Right renal cortex interstitium (tissue), 3 donors: ENCODE measurements at regions not wholly inside any gene's neighbourhood (a gene's known extent, or its start where the extent isn't known, plus 50 kb on each side); places are given as distances from the start of the nearest gene placed in this dataset.

ENCODE experiments used
- DNase-seq, 3 donors: peaks; one replicate each; pipeline ENCODE4 v3.0.0-alpha.2; 2013; ENCODE audit warnings: low read depth in 3 of 3, low spot score in 2 of 3

GRCh38 chr14:87187786-87188185 lies 805.2 kb downstream of the GALC start:
- DNase-seq = no peak

- no peak for DNase-seq
Observed at GRCh38 chr14:87186737-87187136, 806.2 kb downstream of the GALC start.

DNA sequence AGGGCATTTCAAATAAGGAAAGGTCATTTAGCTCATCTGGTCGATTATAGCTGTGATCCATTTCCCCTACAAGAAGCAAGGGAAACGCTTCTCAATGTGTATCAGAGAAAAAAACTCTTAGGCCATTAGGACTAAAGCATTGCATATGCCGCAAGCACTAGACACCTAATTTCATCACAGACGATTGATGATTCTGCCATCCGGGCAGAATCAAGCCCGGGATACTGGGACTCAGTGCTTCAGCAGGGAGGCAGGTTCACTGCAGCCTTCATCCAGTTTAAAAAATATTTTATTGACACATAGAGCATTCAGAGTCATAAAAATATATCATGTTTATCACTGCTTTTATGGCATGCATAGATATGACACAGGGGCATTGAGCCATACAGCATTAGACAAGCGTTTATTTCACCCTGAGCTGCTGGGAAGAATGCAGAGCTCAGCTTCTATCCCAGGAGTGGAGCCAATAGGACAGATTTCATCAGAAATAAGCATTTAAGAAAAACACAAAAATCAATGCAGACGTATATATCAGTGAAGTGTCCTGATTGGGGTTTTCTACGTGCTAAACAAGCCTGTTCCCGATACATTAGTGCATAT lies 806.9 kb downstream of the GALC start:
- DNase-seq = no peak

- DNase-seq = no peak
Observed at GRCh38 chr14:87184180-87184579, 808.8 kb downstream of the GALC start.

GRCh38 chr14:87181288-87181687 lies 811.7 kb downstream of the GALC start:
- no peak for DNase-seq

GRCh38 chr14:87179936-87180335 lies 813.0 kb downstream of the GALC start:
- DNase-seq = no peak

- DNase-seq = no peak
Observed at GRCh38 chr14:87178277-87178676, 814.7 kb downstream of the GALC start.

GRCh38 chr14:87175175-87175574 lies 817.8 kb downstream of the GALC start:
- no peak for DNase-seq

DNA sequence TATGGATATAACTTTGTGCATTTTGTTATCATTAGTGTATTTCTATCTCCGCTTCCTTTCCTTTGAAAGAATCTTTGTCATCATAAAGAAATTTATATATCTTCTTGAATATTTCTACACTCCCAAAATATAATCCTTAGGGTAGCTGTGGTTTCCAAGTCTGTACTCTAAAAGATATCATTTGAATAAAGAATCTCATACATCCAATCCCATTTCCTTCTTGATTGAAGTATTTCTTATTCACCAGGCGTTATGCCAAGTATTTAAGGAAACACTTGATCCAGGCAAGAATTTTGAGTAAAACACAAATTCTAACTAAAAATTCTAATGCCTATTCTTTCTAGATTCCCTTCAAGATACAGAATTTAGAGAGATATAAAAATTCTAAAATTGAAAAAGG lies 821.8 kb downstream of the GALC start:
- DNase-seq = no peak

DNA sequence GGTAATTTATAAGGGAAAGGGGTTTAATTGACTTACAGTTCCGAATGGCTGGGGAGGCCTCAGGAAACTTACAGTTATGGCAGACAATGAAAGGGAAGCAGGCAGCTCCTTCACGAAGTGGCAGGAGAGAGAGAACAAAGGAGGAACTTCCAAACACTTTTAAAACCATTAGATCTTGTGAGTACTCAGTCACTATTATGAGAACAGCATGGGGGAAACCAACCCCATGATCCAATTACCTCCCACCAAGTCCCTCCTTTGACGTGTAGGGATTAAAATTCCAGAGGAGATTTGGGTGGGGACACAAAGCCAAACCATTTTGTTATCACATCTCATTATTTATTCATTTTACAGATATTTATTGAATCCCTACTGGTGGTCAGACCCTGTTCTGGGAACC lies 822.8 kb downstream of the GALC start:
- DNase-seq = no peak

GRCh38 chr14:87169362-87169761 lies 823.6 kb downstream of the GALC start:
- no peak for DNase-seq

DNA sequence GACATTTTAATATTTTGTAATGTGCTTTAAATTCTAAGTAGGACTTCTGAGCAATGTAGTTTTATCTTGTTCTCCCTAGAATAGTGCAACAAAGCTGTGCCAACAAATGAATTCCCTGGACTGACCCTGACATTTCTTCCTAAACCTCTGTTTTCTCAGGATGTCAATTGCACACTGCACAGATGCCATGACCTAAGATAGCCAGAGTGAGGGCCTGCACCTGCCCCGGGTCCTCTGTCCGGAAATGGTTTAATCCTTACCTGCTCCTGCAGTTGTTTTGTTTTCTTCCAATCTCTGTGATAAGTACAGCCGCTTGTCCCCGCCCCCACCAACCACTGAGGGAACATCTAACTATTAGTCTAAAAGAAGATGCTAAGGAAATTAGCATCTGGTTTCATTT lies 831.5 kb downstream of the GALC start:
- no peak for DNase-seq

- no peak for DNase-seq
Observed at GRCh38 chr14:87160989-87161388, 832.0 kb downstream of the GALC start.

- DNase-seq = no peak
Observed at GRCh38 chr14:87158283-87158682, 834.7 kb downstream of the GALC start.

DNA sequence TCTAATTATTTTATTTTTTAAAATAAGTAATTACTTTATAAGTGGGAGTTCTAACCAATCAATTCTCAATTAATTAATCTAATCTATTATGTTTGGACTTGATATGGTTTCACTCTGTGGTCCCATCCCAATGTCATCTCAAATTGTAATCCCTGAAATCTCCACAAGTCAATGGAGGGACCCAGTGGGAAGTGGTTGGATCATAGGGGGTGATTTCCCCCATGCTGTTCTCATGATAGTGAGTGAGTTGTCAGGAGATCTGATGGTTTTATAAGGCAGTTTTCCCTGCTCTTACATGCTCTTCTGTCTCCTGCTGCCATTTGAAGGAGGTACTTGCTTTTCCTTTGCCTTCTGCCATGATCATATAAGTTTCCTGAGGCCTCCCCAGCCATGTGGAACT lies 836.1 kb downstream of the GALC start:
- no peak for DNase-seq

- no peak for DNase-seq
Observed at GRCh38 chr14:87155856-87156488, 837.0 kb downstream of the GALC start.

GRCh38 chr14:87153901-87154300 lies 839.1 kb downstream of the GALC start:
- DNase-seq = no peak

DNA sequence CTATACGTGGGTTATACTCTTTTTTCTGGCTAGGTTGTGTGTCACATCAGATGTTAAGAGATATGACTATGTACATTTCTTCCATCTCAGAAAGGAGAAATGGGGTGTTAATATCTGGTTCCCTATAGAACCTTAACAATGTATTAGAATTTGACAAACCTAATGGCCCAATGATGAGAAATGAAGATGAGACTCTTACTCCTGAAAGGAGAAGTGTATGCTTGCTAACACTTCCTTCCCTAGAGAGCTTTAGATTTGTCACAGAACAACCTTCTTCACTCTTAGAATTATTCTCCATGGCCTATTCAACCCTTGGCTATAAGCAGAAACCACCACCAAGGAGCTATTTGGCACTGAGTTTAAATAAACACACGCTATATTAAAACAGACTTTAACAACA lies 839.6 kb downstream of the GALC start:
- DNase-seq = no peak

- DNase-seq = no peak
Observed at GRCh38 chr14:87152693-87153092, 840.3 kb downstream of the GALC start.

GRCh38 chr14:87149583-87150354 lies 843.2 kb downstream of the GALC start:
- DNase-seq = no peak

DNA sequence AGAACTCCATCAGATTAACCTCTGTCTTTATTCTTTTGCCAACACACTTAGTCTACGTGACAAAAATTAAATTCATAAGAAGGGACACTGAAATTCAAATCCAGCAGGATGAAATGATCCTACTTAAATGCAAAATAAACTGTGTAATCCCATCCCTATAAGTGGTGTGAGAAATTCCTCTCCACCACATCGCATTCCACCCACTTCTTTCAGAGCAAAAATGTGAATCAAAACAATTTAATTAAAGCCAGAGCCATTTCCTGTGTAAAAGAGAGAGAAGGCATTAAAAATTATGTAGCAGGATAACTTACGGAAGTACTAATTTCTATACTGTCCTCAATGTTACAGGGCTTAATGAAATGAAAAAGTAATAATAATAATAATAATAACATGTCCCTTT lies 844.3 kb downstream of the GALC start:
- no peak for DNase-seq

- no peak for DNase-seq
Observed at GRCh38 chr14:87142551-87143211, 850.3 kb downstream of the GALC start.
